ENCODE measurements at regions not wholly inside any gene's neighbourhood (a gene's known extent, or its start where the extent isn't known, plus 50 kb on each side); places are given as distances from the start of the nearest gene placed in this dataset.

DNA sequence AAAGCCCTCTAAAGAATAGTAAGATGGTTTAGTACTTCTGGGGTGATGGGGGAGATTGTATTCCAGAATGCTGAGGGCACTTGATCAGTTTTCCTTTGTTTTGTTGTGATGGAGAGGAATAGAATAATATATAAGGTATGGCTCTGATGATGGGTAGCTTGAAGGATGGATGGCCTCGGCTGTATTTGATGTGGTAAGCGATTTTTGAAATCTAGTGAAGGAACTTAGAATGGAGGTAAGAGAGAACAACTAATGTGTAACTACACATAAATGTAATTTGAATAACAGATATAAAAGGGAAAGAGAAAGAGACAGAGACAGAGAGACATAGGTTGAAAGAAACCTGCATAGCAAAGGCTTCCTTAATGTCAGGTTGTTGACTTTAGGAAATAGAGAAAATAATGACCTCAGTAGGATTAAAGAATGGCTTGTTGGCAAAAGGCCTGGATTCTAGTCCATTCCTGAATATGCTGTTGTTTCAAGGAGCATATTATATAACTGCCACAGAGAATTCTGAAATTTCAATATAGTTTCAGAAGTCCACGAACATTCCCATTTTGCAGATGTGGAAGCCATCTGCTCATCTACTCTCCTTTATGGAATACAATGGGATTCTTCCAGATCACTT, 58.7 kb downstream of the NIBAN1 start:
- Histone ChIP-seq H3K14ac (ENCODE audit: insufficient read length) (no peak overlapping the region), H3K9ac (replicated peaks in 1 of 4; ENCODE audit: extremely low read depth in 1 of 4, low read depth in 3 of 4, low read length in 3 of 4) (no peak overlapping the region), H2BK15ac (ENCODE audit: low read length) (no peak overlapping the region), H4K8ac (ENCODE audit: extremely low read depth, insufficient read depth, low read length) (no peak overlapping the region), H2BK12ac (ENCODE audit: low read depth, low read length) (no peak overlapping the region), H2AK5ac (ENCODE audit: low read depth, low read length) (no peak overlapping the region), H3K4me3 (ENCODE audit: extremely low read depth in 1 of 4, insufficient read depth in 2 of 4, low read depth in 3 of 4, low read length in 4 of 4) (no peak overlapping the region), H2AFZ (ENCODE audit: low read length) (no peak overlapping the region), H3K27me3 (replicated peaks in 1 of 4; ENCODE audit: control insufficient read depth in 3 of 4, extremely low read depth in 1 of 4, insufficient read depth in 3 of 4, low read length in 3 of 4) (no peaks in the 10 kb centered on the region), H3K79me2 (ENCODE audit: control insufficient read depth in 1 of 2, insufficient read depth in 2 of 2, low read length in 2 of 2) (no peaks in the 10 kb centered on the region), H2BK120ac (replicated peaks; ENCODE audit: low read depth, low read length) (no peak overlapping the region), H3K79me1 (ENCODE audit: low read depth, low read length) (no peaks in the 10 kb centered on the region), H4K20me1 (replicated peaks in 1 of 2; ENCODE audit: control insufficient read depth in 1 of 2, insufficient read depth in 2 of 2, low read length in 2 of 2) (no peaks in the 10 kb centered on the region), H3K23ac (ENCODE audit: insufficient read length) (no peak overlapping the region), H3K18ac (ENCODE audit: extremely low read depth, low read length) (no peak overlapping the region), H3K4me1 (replicated peaks in 1 of 4; ENCODE audit: control insufficient read depth in 3 of 4, insufficient read depth in 4 of 4, low read length in 3 of 4) (peaks cover 0 to 3% (median 0%) of the 10 kb centered on the region in 4 experiments; a peak in 1 of 7 replicates), H3K4me2 (ENCODE audit: insufficient read depth in 1 of 2, low read depth in 2 of 2, low read length in 2 of 2) (no peak overlapping the region), H2BK20ac (ENCODE audit: low read length) (no peak overlapping the region), H3K23me2 (ENCODE audit: low read depth, low read length) (no peaks in the 10 kb centered on the region; the same call in 1 of the 2 replicates), H2BK5ac (ENCODE audit: low read depth, low read length) (no peak overlapping the region), H3K9me3 (ENCODE audit: insufficient read depth in 2 of 2, low read depth in 1 of 2, low read length in 1 of 2) (no peaks in the 10 kb centered on the region), H3K27ac (ENCODE audit: low read depth, low read length) (no peak overlapping the region), H4K5ac (ENCODE audit: insufficient read length, low read depth, low read length) (no peak overlapping the region), H3K36me3 (ENCODE audit: control insufficient read depth in 2 of 4, insufficient read depth in 4 of 4, low read length in 3 of 4) (no peaks in the 10 kb centered on the region), H3K4ac (replicated peaks; ENCODE audit: insufficient read length, low read depth, low read length) (no peak overlapping the region), H3K56ac (replicated peaks; ENCODE audit: insufficient read length, low read depth, low read length) (no peak overlapping the region), H4K91ac (replicated peaks; ENCODE audit: insufficient read length, low read length) (no peak overlapping the region)
- FAIRE-seq (no peak), DNase-seq (ENCODE audit: low read depth in 1 of 2, low spot score in 2 of 2) (no peak)
- no peak for TF ChIP-seq POLR2AphosphoS5 (IDR thresholded peaks at IDR 0.05; ENCODE audit: low read depth, low read length)
- no peak for TF ChIP-seq CTBP2 (IDR thresholded peaks at IDR 0.05; ENCODE audit: borderline replicate concordance, insufficient read depth, insufficient read length, low read length)
- no peak for TF ChIP-seq CEBPB (IDR thresholded peaks at IDR 0.05; ENCODE audit: low read depth, low read length)
- TF ChIP-seq RNF2 (IDR thresholded peaks at IDR 0.05; ENCODE audit: borderline replicate concordance, low read depth, low read length, missing control alignments, poor library complexity, severe bottlenecking) = no peak
- TF ChIP-seq SRF (IDR thresholded peaks at IDR 0.05; ENCODE audit: low read depth, low read length) = no peak
- TF ChIP-seq BACH1 (IDR thresholded peaks at IDR 0.05; ENCODE audit: low read length) = no peak
- TF ChIP-seq KDM5A (IDR thresholded peaks at IDR 0.05; ENCODE audit: low read length) = no peak
- no peak for TF ChIP-seq HDAC6 (IDR thresholded peaks at IDR 0.05; ENCODE audit: low read depth, low read length)
- no peak for TF ChIP-seq BCL11A (IDR thresholded peaks at IDR 0.05; ENCODE audit: low read depth in 2 of 2, low read length in 2 of 2)
- TF ChIP-seq SP1 (IDR thresholded peaks at IDR 0.05; ENCODE audit: low read depth, low read length) = no peak
- no peak for TF ChIP-seq GABPA (IDR thresholded peaks at IDR 0.05; ENCODE audit: borderline replicate concordance, insufficient read depth, low read length)
- TF ChIP-seq, protein P1, sequence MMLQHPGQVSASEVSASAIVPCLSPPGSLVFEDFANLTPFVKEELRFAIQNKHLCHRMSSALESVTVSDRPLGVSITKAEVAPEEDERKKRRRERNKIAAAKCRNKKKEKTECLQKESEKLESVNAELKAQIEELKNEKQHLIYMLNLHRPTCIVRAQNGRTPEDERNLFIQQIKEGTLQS (IDR thresholded peaks at IDR 0.05; ENCODE audit: insufficient read depth, low read depth, low read length) = no peak
- TF ChIP-seq FOSL1 (IDR thresholded peaks at IDR 0.05; ENCODE audit: insufficient read depth, low read depth, low read length) = no peak
- ChIA-PET POLR2A (ENCODE audit: partially characterized antibody) (no interaction called here), CTCF (ENCODE audit: partially characterized antibody) (no interaction called here)
- WGBS, 2 experiments (ENCODE audit: extremely low coverage in 1 of 2, insufficient coverage in 1 of 2, insufficient read length in 1 of 2, insufficient replicate concordance in 2 of 2, low coverage in 1 of 2, low lambda C conversion rate in 2 of 2, missing lambda C conversion rate in 1 of 2) = 89% methylated on average over 3 of the region's 3 CpGs; no CpG with 5 or more reads in 1 of the 2 experiments
